MM.1S (cell line): ENCODE measurements at regions not wholly inside any gene's neighbourhood (a gene's known extent, or its start where the extent isn't known, plus 50 kb on each side); places are given as distances from the start of the nearest gene placed in this dataset.

Experiments
- CTCF ChIP-seq: fragments of 300-600 bp; sonication (generic); IDR thresholded peaks from 2 replicates; pipeline ENCODE4 v1.5.1; 2016; ENCODE audit warnings: antibody characterized with exemption, low read length, mixed read lengths
- EZH2 ChIP-seq: fragments of 300-600 bp; sonication (generic); optimal IDR thresholded peaks from 2 replicates; pipeline ENCODE3; 2017; ENCODE audit warnings: low read depth, mild to moderate bottlenecking, antibody characterized with exemption, low read length, mixed read lengths

GRCh38 chr17:53106886-53107285 is 715.8 kb upstream of the KIF2B start:
- TF ChIP-seq CTCF, result no peak
- TF ChIP-seq EZH2, result no peak
